Peyer's patch (tissue), 4 donors: ENCODE measurements at regions not wholly inside any gene's neighbourhood (a gene's known extent, or its start where the extent isn't known, plus 50 kb on each side); places are given as distances from the start of the nearest gene placed in this dataset.

Experiments
- DNase-seq, 3 donors: peaks; one replicate each; pipeline ENCODE4 v3.0.0-alpha.2; 2017 to 2019
- H3K27ac ChIP-seq, 4 donors: fragments of 200-600 bp; sonication (generic); one replicate each; pipeline ENCODE4 v1.5.1; 2016 to 2019
- H3K27me3 ChIP-seq, 2 donors: fragments of 200-600 bp; sonication (generic); one replicate each; pipeline ENCODE4 v1.5.1; 2019
- H3K36me3 ChIP-seq, 3 donors: fragments of 200-600 bp; sonication (generic); one replicate each; pipeline ENCODE4 v1.5.1; 2016 to 2019
- H3K4me1 ChIP-seq, 4 donors: fragments of 200-600 bp; sonication (generic); one replicate each; pipeline ENCODE4 v1.5.1; 2016 to 2019
- H3K4me3 ChIP-seq, 4 donors: fragments of 200-600 bp; sonication (generic); 1 replicate in 3 of 4; 2 replicates in 1 of 4; pipeline ENCODE4 v1.5.1; 2016 to 2019; ENCODE audit warnings: mild to moderate bottlenecking in 1 of 4
- H3K9me3 ChIP-seq, 4 donors: fragments of 200-600 bp; sonication (generic); one replicate each; pipeline ENCODE4 v1.5.1; 2016 to 2019; ENCODE audit warnings: mild to moderate bottlenecking in 1 of 4
- CTCF ChIP-seq, 6 experiments: fragments of 450-650 bp in 4 of 6; fragments of 200-600 bp in 2 of 6; sonication (generic) in 1 of 6; IDR thresholded peaks; one replicate each; pipeline ENCODE4 v1.5.1; 2017 to 2019; ENCODE audit warnings: antibody characterized with exemption in 6 of 6, mild to moderate bottlenecking in 3 of 6, moderate library complexity in 1 of 6
- POLR2A ChIP-seq, 2 donors: fragments of 450-650 bp; IDR thresholded peaks; one replicate each; pipeline ENCODE4 v1.5.1; 2017; ENCODE audit warnings: antibody characterized with exemption in 2 of 2, mild to moderate bottlenecking in 2 of 2, moderate library complexity in 2 of 2

- H3K27me3 ChIP-seq: no peaks in the 10 kb centered on the region
- H3K4me3 ChIP-seq: no peak overlapping the region
- H3K36me3 ChIP-seq: no peaks in the 10 kb centered on the region
- DNase-seq: no peak
- TF ChIP-seq POLR2A (IDR thresholded peaks at IDR 0.05): no peak
- no peak for TF ChIP-seq CTCF (IDR thresholded peaks at IDR 0.05)
- no peak overlapping the region for H3K27ac ChIP-seq
- no peaks in the 10 kb centered on the region for H3K4me1 ChIP-seq
- no peaks in the 10 kb centered on the region for H3K9me3 ChIP-seq
Observed at GRCh38 chrX:10041383-10041782, 74.2 kb downstream of the CLDN34 start.

GRCh38 chrX:10042055-10042454, 74.9 kb downstream of the CLDN34 start:
- no peaks in the 10 kb centered on the region for H3K27me3 ChIP-seq
- TF ChIP-seq POLR2A (IDR thresholded peaks at IDR 0.05) (no peak), CTCF (IDR thresholded peaks at IDR 0.05) (no peak)
- no peak overlapping the region for H3K27ac ChIP-seq
- H3K4me3 ChIP-seq: no peak overlapping the region
- DNase-seq: no peak
- no peaks in the 10 kb centered on the region for H3K4me1 ChIP-seq
- no peaks in the 10 kb centered on the region for H3K36me3 ChIP-seq
- H3K9me3 ChIP-seq: no peaks in the 10 kb centered on the region

GRCh38 chrX:10043386-10043785, 76.2 kb downstream of the CLDN34 start:
- DNase-seq: no peak
- TF ChIP-seq POLR2A (IDR thresholded peaks at IDR 0.05) (no peak), CTCF (IDR thresholded peaks at IDR 0.05) (no peak)
- Histone ChIP-seq H3K36me3 (no peaks in the 10 kb centered on the region), H3K4me3 (no peak overlapping the region), H3K27me3 (no peaks in the 10 kb centered on the region), H3K27ac (no peak overlapping the region), H3K4me1 (no peaks in the 10 kb centered on the region), H3K9me3 (no peaks in the 10 kb centered on the region)

- Histone ChIP-seq H3K9me3 (no peaks in the 10 kb centered on the region), H3K4me1 (no peaks in the 10 kb centered on the region)
Observed at GRCh38 chrX:10044021-10044420, 76.9 kb downstream of the CLDN34 start.

GRCh38 chrX:10045327-10046000, 78.3 kb downstream of the CLDN34 start:
- Histone ChIP-seq H3K27ac (no peak overlapping the region), H3K9me3 (no peaks in the 10 kb centered on the region), H3K27me3 (no peaks in the 10 kb centered on the region), H3K4me1 (no peaks in the 10 kb centered on the region), H3K4me3 (no peak overlapping the region), H3K36me3 (no peaks in the 10 kb centered on the region)
- DNase-seq: no peak
- no peak for TF ChIP-seq POLR2A (IDR thresholded peaks at IDR 0.05)
- no peak for TF ChIP-seq CTCF (IDR thresholded peaks at IDR 0.05)

More at GRCh38 chrX:10044021-10044420, 76.9 kb downstream of the CLDN34 start:
- no peak overlapping the region for H3K4me3 ChIP-seq
- H3K27me3 ChIP-seq: no peaks in the 10 kb centered on the region
- H3K36me3 ChIP-seq: no peaks in the 10 kb centered on the region
- DNase-seq: no peak
- H3K27ac ChIP-seq: no peak overlapping the region
- TF ChIP-seq POLR2A (IDR thresholded peaks at IDR 0.05) (no peak), CTCF (IDR thresholded peaks at IDR 0.05) (no peak)

GRCh38 chrX:10047133-10047532, 80.0 kb downstream of the CLDN34 start:
- Histone ChIP-seq H3K4me1 (no peaks in the 10 kb centered on the region), H3K27me3 (no peaks in the 10 kb centered on the region), H3K4me3 (no peak overlapping the region), H3K9me3 (no peaks in the 10 kb centered on the region), H3K27ac (no peak overlapping the region), H3K36me3 (no peaks in the 10 kb centered on the region)
- no peak for DNase-seq
- no peak for TF ChIP-seq POLR2A (IDR thresholded peaks at IDR 0.05)
- no peak for TF ChIP-seq CTCF (IDR thresholded peaks at IDR 0.05)
